Activated T-cell treated with anti-CD3 and anti-CD28 coated beads for 4 hours (primary cell): ENCODE measurements at regions not wholly inside any gene's neighbourhood (a gene's known extent, or its start where the extent isn't known, plus 50 kb on each side); places are given as distances from the start of the nearest gene placed in this dataset.

ENCODE experiments used
- DNase-seq: peaks from one replicate; pipeline ENCODE4 v3.0.0-alpha.2; 2020

DNA sequence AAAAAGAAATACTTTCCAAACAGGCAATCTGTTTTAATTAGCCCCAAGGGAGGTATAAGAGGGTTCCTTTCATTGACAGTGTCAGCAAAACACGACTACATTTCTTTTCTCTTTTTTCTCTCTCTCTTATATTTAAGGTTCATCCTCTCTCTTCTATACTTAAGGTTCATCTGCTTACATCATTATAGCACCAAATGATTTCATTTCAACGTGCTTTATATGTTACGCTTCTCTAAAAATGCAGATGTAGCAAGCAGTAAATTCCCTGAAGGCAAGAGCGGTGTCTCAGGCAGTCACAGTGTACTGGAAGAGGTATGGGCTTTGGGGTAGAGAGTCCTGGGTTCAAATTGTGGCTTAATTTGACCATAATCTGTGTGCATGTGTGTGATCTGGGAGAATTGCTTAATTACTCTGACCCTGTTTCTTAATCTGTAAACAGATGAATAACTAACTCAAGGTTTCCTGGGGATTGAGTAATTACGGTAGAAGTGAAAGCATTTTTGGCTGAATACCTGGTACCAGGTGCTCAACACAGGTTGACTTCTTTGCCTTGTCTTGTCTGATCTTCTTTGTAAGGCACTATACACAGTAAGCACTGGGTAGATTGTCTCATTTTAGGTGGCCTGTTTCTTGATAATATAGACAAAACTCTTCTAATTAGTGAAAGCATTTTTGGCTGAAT, 180.8 kb downstream of the SPRY1 start:
- DNase-seq, result no peak

DNA sequence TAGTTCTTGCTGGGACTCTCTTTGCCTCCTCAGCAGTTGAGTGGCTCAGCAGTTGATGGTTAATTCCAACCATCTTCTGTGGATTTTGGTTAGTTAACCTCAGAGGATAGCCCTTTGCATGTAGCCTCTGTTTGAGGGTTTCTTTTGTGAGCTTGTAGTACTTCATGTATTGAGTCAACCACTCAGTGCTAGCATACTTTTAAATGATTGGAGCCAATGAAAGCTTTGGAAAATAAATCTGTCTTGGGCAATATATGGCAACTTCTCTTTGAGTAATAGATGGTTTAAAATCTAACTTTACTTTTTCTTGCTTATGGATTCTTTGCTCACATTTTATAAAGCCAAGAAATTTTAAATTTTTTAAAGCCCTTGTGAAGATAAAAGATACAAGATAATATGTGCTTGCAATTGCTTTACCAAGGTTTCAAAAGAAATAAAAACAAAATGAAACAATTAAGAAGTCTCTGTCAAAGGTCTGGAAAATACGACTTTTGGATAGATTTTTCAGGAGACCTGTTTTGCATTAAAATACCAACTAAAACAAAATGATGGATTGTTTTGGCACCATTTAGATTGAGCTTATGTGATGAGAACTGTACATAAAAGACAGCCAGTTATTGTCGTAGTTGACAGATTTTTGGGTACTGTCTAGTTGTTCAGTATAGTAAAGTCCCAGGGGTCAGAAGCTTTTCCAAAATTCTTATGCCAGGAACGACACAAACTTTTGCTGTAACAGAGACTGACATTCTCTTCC, 181.9 kb downstream of the SPRY1 start:
- no peak for DNase-seq

- no peak for DNase-seq
Observed at GRCh38 chr4:123579961-123580360, 183.4 kb downstream of the SPRY1 start.

GRCh38 chr4:123580981-123581664, 184.5 kb downstream of the SPRY1 start:
- no peak for DNase-seq

DNA sequence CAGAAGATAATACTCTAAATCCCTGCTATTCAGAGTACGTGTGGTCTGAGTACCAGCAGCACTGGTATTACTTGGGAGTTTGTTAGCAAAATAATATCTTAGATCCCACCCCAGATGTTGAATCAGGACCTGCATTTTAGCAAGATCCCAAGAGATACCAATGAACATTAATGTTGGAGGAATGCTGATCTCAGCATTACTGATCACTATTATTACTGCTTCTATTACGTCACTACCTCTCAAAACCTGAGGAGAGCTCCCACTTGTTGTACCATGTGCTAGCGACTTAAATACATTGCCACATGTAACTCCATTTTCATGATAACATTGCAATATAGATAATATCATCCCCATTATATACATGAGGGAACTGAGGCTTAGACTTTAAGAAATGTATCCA, 185.2 kb downstream of the SPRY1 start:
- no peak for DNase-seq

- no peak for DNase-seq
Observed at GRCh38 chr4:123583043-123583442, 186.4 kb downstream of the SPRY1 start.

- DNase-seq, result no peak
Observed at GRCh38 chr4:123585111-123585510, 188.5 kb downstream of the SPRY1 start.

- no peak for DNase-seq
Observed at GRCh38 chr4:123587983-123588494, 191.4 kb downstream of the SPRY1 start.

DNA sequence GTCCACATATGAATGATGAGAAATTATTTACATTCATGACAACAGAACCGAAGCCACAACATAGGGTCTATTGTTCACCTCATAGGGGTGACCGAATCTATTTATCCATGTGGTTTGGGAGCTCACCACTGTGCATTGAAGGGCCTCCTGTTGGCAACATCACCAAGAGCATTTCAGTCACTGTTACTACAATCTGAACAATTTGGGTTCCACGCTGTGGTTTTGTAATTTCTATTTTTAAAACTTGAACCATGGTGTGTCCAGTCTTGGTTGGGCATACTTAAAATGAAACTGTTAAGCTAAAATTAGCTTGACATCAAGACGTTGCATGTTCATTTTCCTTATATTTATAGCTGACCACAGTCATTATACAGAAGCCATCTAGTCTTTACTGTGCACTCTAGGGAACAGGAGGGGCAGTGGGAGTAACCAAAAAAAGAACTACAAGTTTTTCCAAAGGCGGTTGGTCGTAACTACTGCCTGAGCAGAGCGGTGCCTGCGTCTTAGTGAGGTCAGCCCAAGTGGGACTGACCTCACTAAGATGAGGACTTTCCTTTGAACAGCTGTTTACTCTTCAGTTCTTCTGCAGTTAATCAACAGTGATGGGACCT, 192.1 kb downstream of the SPRY1 start:
- DNase-seq, result no peak

- DNase-seq, result no peak
Observed at GRCh38 chr4:123589301-123589700, 192.7 kb downstream of the SPRY1 start.

DNA sequence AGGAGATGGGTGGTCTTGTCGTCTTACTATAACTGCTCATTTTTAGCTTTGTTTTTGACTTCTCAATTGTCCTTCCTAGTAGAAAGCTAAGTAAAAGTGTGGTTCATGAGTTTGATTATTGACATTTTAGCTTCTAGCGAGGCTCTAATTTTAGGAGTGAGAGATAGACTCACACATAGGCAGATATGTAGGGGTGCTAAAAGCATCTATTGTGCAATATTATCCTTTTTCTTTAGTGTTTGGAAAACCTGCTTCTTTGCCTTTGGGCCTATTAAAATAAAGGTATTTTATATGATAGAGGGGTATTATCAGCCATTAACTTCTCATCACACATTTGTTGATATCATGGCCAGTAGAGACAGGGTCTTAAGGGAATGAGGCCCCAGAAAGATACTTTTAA, 195.3 kb downstream of the SPRY1 start:
- no peak for DNase-seq

DNA sequence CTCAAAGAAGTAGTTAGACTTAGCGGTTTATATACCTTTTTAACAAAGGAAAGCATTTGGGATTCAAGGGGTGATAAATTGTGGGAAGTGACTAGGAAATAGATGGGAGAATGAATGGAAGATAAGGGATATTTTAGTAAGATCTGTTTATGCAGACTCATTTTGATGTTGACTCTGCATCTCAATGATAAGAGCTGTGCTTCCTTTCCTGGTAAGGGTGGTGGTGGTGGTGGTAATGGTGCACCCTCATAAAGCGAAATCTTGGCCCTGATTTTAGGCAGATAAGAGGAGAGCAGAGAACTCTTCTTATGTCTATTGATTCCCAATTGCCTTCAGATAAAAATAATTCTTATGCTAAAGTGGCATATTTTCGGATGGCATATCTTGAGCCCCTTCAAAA, 197.1 kb downstream of the SPRY1 start:
- no peak for DNase-seq

DNA sequence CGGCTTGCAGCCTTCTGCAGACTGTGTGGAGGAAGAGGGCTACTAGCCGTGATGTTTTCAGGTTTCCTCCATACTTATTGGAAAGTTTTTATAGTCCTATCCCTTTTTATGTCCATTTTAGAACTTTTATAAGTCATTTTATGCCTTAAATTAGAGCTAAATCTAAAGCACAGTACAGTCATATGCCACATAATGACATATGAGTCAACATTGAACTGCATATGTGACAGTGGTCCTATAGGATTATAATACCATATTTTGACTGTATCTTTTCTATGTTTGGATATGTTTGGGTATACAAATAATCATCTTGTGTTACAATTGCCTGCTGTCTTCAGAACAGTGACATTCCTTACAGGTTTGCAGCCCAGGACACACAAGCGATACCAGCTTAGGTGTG, 200.2 kb downstream of the SPRY1 start:
- no peak for DNase-seq

DNA sequence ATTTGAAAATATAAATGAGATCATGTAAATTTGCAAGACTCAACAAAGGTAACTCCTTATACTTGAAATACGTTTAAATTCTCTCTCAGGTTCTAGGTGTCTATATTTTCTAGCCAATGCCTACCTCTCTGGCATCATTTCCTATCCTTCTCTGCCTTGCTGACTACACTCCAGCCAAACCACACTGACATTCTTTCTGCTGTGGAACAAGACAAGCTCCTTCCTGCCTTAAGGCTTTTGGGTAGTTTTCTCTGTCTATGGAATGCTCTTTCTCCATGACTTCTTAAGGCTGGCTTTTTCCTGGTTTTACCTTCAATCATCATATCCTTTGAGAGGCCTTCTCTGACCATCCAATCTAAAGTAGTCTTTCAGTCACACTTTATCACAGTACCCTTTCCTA, 201.0 kb downstream of the SPRY1 start:
- DNase-seq, result no peak

DNA sequence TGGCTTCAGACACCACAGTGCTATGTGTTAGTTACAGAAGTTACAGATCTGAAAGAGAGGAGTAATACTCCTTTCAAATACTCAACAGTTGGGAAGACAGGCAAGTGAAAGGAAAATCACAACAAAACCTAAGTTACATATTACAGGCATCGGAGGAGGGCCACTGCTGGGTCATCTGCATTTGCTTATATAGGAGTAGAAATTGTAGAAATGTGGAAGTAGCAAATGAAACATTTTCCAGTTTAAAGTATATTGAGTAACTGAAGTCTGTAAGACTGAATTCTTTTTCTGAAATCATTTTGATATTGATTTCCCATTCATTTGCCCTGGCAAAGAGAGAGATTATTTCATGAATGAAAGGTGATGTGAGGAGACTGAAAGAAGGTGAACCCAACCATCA, 201.7 kb downstream of the SPRY1 start:
- DNase-seq, result no peak

- no peak for DNase-seq
Observed at GRCh38 chr4:123599061-123599919, 202.7 kb downstream of the SPRY1 start.

DNA sequence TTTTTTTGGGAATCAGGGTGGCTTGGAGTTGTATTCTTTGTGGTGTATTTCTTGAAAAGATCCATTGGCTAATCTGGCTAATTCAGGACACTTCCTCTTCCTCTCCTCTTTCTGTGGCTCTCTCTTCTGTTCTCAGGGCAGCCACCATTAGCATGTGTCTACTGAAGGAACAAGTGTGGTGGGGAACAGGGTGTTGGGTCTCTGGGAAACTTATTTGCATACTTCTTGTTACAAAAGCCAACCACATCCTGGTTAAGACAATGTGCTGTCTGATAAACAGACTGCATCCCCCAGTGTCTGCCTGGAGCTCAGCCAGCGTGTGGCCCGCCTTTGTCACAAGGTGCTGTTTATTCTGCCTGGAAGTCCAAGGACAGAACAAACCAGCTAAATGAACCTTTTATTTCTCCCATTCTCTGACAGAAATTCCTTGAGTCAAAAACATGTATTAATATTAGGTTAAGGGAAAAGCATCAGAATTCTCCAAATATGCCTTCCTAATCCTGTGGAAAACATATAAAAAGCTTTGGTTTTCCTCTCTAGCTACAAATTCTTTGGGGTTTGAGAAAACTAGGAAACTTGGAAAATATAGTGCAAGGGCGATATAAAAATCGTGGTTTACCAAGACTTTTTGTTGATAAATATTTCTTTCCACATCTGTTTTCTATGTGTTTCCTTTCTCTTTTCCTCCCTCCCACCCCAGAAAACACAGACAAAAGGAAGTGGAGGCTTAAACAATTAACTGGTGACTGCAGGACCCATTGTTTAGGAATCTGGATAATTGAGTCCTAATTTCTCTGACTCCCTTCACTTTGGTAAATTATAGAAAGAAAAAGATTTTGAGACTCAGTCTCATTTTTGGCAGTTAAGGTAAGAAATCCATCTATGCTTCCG, 203.6 kb downstream of the SPRY1 start:
- DNase-seq, result peak; percentile 3

GRCh38 chr4:123600987-123601904, 204.7 kb downstream of the SPRY1 start:
- DNase-seq, result no peak

DNA sequence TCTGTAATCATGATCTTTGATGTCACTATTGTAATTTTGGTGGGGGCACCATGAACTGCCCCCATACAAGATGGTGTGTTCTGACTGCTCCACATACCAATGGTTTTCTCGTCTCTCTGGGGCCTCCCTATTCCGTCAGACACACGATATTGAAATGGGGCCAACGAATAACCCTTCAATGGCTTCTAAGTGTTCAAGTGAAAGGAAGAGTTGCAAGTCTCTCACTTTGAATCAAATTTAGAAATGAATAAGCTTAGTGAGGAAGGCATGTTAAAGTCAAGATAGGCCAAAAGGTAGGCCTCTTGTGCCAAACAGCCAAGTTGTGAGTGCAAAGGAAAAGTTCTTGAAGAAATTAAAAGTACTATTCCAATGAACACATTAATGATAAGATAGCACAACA, 205.4 kb downstream of the SPRY1 start:
- no peak for DNase-seq

- no peak for DNase-seq
Observed at GRCh38 chr4:123603165-123603564, 206.6 kb downstream of the SPRY1 start.
